Colon (tissue), 2 donors: ENCODE measurements at regions not wholly inside any gene's neighbourhood (a gene's known extent, or its start where the extent isn't known, plus 50 kb on each side); places are given as distances from the start of the nearest gene placed in this dataset.
"Not testable (repeated sequence)": the region's sequence is repeated elsewhere in the genome, so short reads cannot be mapped to it uniquely, and the experiment has no call there.

Experiments used
- FAIRE-seq: peaks from 2 replicates; lab custom pipeline; 2012; peaks lifted over from hg19 to GRCh38; lab: Jason Lieb, UNC
- donor health status: control.
- donor health status: control.

- no peak for FAIRE-seq
Observed at GRCh38 chr2:18986046-18986445, 372.4 kb downstream of the OSR1 start.

GRCh38 chr2:18980786-18981430 is 377.5 kb downstream of the OSR1 start:
- FAIRE-seq = no peak

DNA sequence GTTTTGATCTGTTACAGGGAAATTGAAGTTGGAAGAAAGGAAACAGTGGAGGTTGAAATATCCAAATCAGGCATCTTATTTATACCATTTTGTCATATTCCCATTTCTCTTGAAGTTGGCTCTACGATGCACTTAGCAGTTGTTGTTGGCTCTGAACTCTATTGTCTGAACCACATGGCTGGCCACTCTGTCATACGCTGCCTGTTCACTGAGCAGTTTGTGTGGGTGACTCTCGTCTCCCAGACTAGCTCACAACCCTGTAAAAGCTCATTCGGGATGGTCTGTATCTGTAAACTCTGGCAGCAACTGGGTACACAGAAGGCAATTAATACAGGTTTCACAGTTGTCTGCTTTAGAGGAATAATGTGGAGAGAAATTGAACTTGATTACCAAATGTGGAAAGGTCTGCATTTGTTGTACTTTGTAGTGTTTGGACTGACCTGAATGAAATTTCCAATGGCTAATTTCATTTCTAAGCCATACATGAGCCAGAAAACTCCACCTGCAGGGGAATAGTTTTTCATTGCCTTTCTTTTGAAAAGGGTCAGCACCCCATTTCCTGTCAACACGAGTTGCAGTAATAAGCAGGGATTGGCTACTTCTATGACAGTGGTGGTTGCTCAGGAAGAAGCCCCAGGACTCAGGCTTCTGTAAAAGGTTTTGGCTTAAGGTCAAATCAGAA is 378.2 kb downstream of the OSR1 start:
- no peak for FAIRE-seq

- no peak for FAIRE-seq
Observed at GRCh38 chr2:18977409-18977808, 381.0 kb downstream of the OSR1 start.

GRCh38 chr2:18976168-18976961 is 382.1 kb downstream of the OSR1 start:
- no peak for FAIRE-seq

DNA sequence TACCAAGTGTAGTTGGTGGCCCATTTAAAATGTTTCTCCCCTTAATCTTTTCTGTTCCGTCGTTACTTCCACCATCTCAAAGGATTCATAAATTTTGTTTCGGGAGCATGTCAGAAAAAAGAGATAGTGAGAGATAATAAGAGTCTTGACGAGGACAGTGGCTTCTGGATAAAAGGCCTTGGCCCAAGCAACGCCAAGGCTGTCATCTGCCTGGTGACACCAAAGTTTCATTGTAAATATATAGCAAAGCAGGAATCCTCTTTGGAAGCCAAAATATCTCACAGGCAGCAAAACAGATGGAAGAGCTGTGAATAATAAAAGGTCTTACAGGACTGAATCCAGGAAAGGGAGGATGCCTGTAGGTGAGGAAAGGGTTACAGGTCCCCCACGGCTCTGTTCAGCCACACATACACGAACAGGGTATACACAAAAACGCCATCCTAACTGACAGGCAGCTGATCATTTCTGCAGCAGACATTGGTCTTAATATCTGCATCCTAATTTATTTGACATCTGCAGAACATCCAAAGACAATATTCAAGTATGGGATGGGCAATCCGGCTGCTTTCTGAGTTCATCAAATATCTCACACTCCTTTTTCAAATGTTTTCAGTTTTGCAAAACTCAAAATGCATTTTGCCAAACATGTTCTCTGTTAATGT is 382.8 kb downstream of the OSR1 start:
- no peak for FAIRE-seq

DNA sequence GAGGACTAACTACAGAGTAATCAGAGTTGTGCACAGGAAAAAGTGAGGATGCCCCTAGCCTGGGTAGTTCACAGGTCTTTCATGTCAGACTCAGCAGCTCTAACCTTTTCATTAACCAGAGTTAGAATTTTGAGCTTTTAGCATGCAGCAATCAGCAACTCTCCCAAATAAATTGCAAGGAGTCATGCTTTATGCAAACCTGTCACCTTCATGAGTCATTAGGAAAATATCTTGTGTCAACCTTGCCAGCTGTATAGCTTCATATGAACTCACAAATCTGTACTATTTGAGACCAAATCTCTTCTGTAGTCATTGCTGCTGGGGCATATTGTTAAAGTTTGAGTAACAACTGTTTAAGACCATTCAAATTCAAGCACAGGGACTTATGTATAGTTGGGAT is 382.3 kb upstream of the NT5C1B start:
- no peak for FAIRE-seq

GRCh38 chr2:18971069-18971378 is 381.7 kb upstream of the NT5C1B start:
- FAIRE-seq = no peak

- FAIRE-seq = no peak
Observed at GRCh38 chr2:18966131-18966530, 376.8 kb upstream of the NT5C1B start.

DNA sequence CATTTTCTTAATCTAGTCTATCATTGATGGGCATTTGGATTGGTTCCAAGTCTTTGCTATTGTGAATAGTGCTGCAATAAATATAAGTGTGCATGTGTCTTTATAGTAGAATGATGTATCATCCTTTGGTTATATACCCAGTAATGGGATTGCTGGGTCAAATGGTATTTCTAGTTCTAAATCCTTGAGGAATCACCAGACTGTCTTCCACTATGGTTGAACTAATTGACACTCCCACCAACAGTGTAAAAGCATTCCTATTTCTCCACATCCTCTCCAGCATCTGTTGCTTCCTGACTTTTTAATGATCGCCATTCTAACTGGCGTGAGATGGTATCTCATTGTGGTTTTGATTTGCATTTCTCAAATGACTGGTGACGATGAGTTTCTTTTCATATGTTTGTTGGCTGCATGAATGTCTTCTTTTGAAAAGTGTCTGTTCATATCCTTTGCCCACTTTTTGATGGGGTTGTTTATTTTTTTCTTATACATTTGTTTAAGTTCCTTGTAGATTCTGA is 374.4 kb upstream of the NT5C1B start:
- not testable (repeated sequence) for FAIRE-seq

- FAIRE-seq = no peak
Observed at GRCh38 chr2:18961991-18962421, 372.6 kb upstream of the NT5C1B start.

DNA sequence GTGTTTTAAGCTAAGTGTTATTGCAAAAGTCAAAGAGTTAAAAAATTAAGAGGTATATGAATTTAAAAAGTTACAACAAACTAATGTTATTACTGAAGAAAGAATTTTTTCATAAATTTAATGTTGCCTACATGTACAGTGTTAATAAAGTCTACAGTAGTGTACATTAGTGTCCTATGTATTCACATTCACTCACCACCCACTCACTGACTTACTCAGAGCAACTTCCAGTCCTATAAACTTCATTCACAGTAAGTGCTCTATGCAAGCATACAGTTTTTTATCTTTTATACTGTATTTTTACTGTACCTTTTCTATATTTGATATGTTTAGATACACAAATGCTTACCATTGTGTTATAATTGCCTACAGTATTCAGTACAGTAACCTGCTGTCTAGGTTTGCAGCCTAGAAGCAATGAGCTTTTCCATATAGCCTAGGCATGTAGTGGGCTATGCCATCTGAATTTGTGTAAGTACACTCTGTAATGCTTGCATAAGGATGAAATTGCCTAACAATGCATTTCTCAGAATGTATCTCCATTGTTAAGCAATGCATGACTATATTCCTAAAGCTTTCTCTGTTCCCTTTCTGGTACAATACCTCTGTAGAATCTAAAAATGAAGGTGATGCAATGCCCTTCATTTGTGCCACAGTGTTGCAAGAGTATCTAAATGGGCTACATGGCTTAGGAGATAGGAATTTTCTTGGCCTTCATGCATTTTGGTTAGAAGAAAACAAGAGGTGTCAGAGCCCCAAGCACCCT is 370.8 kb upstream of the NT5C1B start:
- FAIRE-seq = no peak

GRCh38 chr2:18959200-18959599 is 369.8 kb upstream of the NT5C1B start:
- FAIRE-seq = no peak

DNA sequence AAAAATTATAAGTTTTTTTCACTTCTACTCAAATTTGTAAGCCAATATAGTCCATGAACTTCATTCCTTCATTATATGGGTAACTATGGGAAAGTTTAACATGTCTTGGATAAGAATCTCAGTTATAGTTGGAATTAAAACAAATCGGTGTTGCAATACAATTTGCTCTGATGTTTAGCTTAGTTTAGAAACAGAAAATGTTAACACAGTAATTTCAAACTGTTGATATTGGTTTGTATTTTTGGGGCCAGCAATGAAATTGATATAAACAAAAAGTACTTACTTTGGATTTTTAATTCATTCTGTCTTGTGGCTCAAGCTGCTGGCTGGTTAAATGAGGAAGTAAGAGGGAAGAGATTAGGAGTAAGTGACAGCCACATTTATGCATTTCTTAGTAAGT is 368.5 kb upstream of the NT5C1B start:
- FAIRE-seq = no peak

DNA sequence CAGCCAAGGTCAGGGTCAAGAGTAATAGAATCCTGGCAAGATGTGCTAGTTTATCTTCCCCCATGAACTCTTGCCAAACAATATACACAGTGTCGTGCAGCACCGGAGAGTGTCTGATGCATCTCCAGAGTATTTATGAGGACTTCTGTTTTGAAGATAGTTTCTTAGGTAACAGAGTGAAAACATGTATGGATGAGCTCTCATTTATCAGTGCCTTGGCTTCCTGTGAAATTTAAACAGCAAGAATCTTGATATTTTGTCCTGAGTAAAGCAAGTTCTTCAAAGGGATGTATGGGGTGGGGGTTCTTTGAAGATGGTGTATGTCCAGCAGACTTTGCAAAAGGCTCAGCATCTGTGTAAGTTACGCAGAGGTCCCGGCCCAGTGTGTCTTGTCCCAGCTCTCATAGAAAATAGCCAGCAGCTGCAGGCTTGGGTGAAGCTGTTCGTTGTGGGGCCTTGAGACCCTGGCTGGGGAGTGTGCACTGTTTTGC is 361.0 kb upstream of the NT5C1B start:
- no peak for FAIRE-seq

DNA sequence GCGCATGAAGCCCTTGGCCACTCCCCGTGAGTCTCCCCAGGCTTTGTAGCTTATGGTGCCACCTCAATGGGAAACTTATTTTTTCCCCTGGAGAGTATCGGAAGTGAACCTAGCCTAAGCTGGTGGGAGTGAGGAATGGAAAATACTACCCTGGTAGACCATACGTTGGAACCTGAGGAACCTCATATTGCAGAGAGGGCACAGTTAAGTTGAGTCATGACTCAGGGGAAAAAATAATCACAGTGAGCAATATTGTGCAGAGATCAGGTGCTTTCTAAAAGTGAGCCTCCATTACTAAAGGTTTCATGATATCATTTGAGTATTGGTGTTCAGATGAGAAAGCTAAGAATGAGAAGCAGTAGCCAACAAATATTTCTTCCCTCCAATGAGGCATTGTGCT is 360.5 kb upstream of the NT5C1B start:
- FAIRE-seq = no peak

DNA sequence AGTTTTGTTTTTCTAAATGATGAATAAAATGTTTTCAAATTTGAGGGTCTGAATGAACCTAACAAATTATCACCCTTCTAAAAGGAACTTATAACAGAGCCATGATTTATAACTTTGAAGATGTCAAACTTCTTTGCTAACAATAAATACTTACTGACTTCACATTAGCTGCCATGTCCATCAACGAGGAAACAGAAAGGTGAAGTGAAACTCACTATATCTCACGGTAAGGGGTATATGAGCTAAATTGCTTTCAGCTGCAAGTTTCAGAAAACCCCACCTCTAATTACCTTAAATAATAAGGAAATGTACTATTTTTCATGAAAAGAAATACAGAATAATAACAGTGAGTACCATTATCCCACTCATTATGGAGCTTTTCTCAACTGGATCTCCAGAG is 350.8 kb upstream of the NT5C1B start:
- no peak for FAIRE-seq

DNA sequence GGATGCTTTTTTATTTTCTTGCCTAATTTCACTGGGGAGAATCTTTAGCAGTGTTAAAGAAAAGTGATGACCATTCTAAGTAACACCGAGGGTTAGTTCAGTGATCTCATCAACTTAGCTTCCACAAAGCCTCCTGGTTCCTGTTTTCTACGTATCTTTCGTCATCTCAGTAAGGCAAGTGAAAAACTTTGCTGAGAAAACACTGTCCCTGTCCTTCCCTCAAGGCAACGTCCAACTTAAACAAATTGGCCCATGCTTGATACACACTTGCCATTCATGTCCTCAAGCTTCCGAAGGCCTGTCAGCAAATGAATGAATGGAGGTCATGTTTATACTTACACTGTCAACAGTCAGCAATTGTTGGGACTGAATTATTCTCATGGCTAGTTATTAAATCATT is 350.4 kb upstream of the NT5C1B start:
- not testable (repeated sequence) for FAIRE-seq

DNA sequence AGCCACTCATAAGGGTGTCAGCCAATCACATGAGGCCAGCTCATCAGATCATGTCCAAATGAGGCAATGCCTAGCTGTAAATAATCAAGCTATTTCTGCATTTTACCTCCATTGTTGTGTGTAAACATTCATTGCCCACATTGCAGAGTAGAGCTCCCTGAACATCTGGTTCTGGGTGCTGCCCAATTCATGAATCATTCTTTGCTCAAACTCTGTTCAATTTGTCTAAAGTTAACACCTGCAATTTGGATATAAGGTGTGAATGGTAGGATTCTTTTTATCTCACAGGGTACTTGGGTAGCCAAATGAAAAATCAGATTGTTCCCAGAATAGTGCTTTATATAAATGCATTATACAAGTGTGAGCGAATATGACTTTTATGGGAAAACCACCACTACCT is 345.5 kb upstream of the NT5C1B start:
- FAIRE-seq = no peak

GRCh38 chr2:18932853-18933252 is 343.5 kb upstream of the NT5C1B start:
- FAIRE-seq = no peak

- FAIRE-seq = no peak
Observed at GRCh38 chr2:18930971-18931370, 341.6 kb upstream of the NT5C1B start.
